A172 (cell line): ENCODE measurements at regions not wholly inside any gene's neighbourhood (a gene's known extent, or its start where the extent isn't known, plus 50 kb on each side); places are given as distances from the start of the nearest gene placed in this dataset.

ENCODE experiments used
- DNase-seq: peaks from one replicate; pipeline ENCODE4 v3.0.0-alpha.2; 2015; ENCODE audit warnings: low spot score

GRCh38 chr1:172952516-172952915 is 98.2 kb downstream of the TNFSF18 start:
- no peak for DNase-seq

DNA sequence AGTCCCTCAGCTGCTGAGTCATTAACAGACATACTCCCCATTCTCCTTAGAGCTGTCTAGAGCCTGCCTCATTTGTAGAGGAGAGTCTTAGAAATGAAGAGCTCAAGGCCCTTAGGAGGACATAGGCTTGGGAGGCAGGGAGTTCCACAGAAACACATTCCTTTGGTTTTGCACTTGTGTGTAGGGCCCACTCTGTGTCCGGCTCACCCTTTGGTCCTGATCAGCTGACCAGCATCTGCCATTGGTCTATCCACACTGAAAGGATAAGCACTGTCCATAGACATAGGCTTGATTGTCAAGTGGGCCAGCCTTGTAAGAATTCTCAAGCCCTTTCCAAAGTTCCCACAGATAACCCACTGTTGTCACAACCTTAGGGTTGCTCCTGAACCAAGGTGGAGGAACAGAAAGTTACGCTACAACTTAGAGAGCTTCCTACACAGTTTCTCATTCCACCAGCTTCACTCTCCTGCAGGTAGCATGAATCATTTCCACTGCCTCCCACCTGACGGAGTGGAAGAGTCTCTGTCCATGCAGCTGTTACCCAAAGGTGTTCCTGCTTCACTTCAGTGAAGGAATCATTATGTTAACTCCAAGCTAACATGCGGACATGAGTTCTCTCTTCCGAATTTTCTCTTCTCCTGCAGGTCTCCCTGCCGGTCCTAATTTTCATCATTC is 96.1 kb downstream of the TNFSF18 start:
- peak; percentile 59 for DNase-seq

DNA sequence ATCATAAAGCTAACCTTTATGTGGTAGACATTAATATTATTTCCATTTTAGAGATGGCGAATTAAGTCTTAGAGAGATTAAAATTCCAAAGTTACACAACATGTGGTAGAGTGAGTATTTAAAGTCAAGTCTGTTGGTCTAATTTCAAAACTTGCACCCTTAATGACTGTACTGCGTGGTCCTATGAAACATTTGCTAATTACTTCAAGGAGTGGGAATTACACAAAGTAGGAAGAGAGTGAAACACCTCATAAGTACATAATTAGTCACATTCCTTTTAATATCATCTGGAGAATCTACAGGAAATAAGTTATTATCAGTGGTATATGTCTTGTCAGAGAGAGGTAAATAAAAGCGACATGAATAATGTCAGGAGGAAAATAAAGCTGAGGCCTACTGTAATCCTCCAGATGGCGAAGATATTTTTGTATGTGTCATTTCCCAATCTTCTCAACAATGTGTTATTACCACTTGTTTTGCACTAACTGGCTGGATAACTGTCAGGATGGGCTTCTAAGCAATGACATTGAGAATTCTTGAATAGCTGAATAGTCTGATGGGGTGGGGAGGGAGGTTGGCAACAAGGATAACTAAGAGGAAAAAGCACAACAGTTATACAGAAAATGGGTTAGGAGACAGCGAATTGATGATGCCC is 95.5 kb downstream of the TNFSF18 start:
- DNase-seq: peak; percentile 99

GRCh38 chr1:172956871-172957270 is 93.9 kb downstream of the TNFSF18 start:
- no peak for DNase-seq

GRCh38 chr1:172957491-172957890 is 93.2 kb downstream of the TNFSF18 start:
- DNase-seq: no peak

- DNase-seq: no peak
These were observed 91.2 kb downstream of the TNFSF18 start for GRCh38 chr1:172959571-172959970.

GRCh38 chr1:172960019-172960418 is 90.7 kb downstream of the TNFSF18 start:
- DNase-seq: peak; percentile 58

- peak; percentile 71 for DNase-seq
These were observed 90.1 kb downstream of the TNFSF18 start for GRCh38 chr1:172960454-172961208.

DNA sequence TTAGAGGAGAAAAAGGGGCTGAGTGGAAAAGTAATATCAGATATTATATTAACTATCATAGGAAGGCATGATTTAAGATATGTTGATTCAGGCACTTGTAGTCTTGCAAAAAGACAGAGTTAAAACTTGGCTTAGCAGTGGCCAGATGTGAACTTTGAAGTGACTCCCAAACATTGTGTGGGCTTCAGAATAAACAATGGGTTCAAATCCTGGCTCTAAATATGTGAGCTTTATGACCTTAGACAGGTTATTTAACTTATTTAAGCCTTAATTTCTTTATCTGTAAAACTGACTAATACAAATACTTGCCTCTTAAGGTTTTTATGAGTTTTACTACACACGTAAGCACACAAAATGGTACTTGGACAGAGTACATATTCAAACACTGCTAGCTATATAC is 85.9 kb downstream of the TNFSF18 start:
- no peak for DNase-seq

GRCh38 chr1:172966844-172967540 is 83.7 kb downstream of the TNFSF18 start:
- peak; percentile 67 for DNase-seq

GRCh38 chr1:172967936-172968335 is 82.8 kb downstream of the TNFSF18 start:
- no peak for DNase-seq

GRCh38 chr1:172969611-172970010 is 81.1 kb downstream of the TNFSF18 start:
- DNase-seq: no peak

- no peak for DNase-seq
These were observed 80.6 kb downstream of the TNFSF18 start for GRCh38 chr1:172970186-172970585.

- DNase-seq: no peak
These were observed 79.5 kb downstream of the TNFSF18 start for GRCh38 chr1:172971241-172971640.

GRCh38 chr1:172972258-172972657 is 78.5 kb downstream of the TNFSF18 start:
- DNase-seq: no peak

DNA sequence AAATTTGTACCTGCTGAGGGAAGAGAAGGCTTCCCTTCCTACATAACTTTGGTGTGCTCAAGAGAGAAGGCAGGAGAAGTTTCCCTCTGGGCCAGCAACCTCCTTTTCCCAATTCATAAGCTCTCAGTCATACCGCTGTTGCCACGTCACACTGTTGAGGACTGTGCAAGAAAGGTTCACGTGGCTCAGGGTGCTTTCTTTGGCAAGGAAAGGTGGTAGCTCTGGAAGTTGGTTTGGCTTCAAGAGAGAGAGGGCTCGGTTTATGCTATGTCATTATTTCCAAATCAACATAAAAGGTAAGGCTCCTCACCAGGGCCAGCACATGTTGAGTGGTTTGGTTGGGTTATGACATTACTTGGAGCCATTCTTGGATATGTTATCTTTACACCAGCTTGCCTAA is 77.3 kb downstream of the TNFSF18 start:
- no peak for DNase-seq

DNA sequence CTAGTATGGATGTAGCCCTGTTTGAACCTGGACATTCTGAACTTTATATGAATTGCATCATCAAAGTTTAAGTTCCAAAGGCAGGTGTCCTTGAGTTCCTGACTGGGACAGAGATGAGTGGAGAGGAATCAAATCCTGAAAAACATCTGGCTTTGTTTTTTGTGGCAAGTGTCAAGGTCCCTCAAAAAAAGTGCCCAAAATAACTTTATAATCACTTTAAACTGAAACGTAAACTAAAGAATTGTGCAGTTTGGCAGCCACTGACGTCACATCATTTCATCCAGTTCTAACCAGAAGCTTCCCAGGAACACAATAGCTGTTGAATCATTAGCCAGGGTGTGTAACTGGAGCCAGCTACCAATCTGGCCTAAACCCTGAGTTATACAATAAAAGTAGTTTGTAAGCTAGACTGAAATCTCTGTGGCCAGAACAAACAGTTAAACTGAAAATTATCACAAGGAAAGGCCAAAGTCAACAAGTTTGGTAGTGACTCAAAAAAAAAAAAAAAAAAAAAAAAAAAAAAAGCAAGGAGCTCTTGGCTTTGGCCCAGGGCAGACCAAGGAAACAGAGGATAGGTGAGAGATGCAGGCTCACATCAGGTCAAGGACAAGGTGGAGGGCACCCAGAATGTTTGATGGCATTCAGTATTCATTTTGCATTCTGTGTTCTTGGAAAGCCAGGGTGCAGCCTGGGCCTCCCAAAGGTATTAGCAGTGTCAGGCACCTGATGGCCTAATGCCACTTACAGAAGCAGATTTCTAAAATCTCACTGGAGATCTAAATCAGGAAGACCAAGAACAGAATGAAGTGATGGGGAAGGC is 74.3 kb downstream of the TNFSF18 start:
- peak; percentile 71 for DNase-seq

- DNase-seq: no peak
These were observed 73.3 kb downstream of the TNFSF18 start for GRCh38 chr1:172977296-172978017.

DNA sequence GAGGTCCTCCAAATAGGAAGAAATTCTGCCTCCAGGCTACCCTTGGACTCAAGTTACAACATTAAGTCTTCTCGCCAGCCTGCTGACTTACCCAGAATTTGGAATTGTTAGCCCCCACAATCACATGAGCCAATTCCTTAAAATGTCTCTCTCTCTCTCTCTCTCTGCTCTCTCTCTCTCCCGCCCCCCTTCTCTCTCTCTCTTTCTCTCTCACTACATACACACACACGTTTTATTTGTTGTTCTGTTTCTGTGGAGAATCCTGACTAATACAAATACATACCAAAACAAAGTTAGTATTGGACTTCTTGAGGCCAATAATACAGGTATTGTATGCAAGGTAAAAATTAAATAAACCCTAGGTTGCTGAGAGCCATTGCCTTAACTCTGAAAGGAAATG is 72.1 kb downstream of the TNFSF18 start:
- DNase-seq: no peak

- DNase-seq: no peak
These were observed 70.9 kb downstream of the TNFSF18 start for GRCh38 chr1:172979828-172980227.

DNA sequence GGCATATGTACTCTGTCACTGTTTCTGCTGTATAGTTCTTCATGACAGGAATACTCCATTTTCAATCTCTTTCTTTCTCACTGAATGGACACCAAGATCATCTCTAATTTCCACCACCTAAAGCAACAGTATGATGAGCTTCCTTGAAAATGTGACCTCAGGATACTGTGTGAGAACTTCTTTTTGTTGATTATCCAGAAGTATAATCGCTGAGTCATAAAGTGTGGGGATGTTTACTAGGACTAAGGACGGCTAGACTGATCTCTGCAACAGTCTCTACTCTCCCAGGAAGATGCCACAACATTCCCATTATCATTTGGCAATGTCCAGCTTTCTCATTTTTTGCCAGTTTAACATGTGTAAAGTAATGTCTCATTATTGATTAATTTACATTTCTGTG is 70.3 kb downstream of the TNFSF18 start:
- DNase-seq: no peak
